GM18907 (cell line): ENCODE measurements at regions not wholly inside any gene's neighbourhood (a gene's known extent, or its start where the extent isn't known, plus 50 kb on each side); places are given as distances from the start of the nearest gene placed in this dataset.

Experiments
- ATAC-seq: cut with Tn5 transposase; IDR thresholded peaks from one replicate; pipeline ENCODE4 v1.9.1; 2021; ENCODE audit warnings: mild to moderate bottlenecking, moderate library complexity; ENCODE audit not compliant: unreplicated experiment

GRCh38 chr12:107464644-107465043 is 221.0 kb upstream of the PWP1 start:
- no peak for ATAC-seq

- ATAC-seq, result no peak
Measured at GRCh38 chr12:107465625-107466024, 220.0 kb upstream of the PWP1 start.

GRCh38 chr12:107467716-107468115 is 217.9 kb upstream of the PWP1 start:
- ATAC-seq, result no peak

- ATAC-seq, result no peak
Measured at GRCh38 chr12:107468182-107468581, 217.4 kb upstream of the PWP1 start.

GRCh38 chr12:107469011-107469410 is 216.6 kb upstream of the PWP1 start:
- no peak for ATAC-seq

- no peak for ATAC-seq
Measured at GRCh38 chr12:107470645-107471044, 215.0 kb upstream of the PWP1 start.

GRCh38 chr12:107472308-107472707 is 213.3 kb upstream of the PWP1 start:
- ATAC-seq, result no peak

GRCh38 chr12:107474099-107474498 is 211.5 kb upstream of the PWP1 start:
- no peak for ATAC-seq

- ATAC-seq, result no peak
Measured at GRCh38 chr12:107474639-107475539, 210.7 kb upstream of the PWP1 start.

- no peak for ATAC-seq
Measured at GRCh38 chr12:107475900-107476299, 209.7 kb upstream of the PWP1 start.

- no peak for ATAC-seq
Measured at GRCh38 chr12:107477018-107477417, 208.6 kb upstream of the PWP1 start.

- ATAC-seq, result no peak
Measured at GRCh38 chr12:107477947-107478610, 207.5 kb upstream of the PWP1 start.

- ATAC-seq, result no peak
Measured at GRCh38 chr12:107478881-107479280, 206.7 kb upstream of the PWP1 start.

- no peak for ATAC-seq
Measured at GRCh38 chr12:107480836-107481608, 204.6 kb upstream of the PWP1 start.

GRCh38 chr12:107484230-107484629 is 201.4 kb upstream of the PWP1 start:
- no peak for ATAC-seq

- ATAC-seq, result no peak
Measured at GRCh38 chr12:107484941-107485340, 200.7 kb upstream of the PWP1 start.

- ATAC-seq, result no peak
Measured at GRCh38 chr12:107485731-107486130, 199.9 kb upstream of the PWP1 start.

- ATAC-seq, result no peak
Measured at GRCh38 chr12:107486140-107486892, 199.3 kb upstream of the PWP1 start.

- ATAC-seq, result no peak
Measured at GRCh38 chr12:107487011-107487680, 198.5 kb upstream of the PWP1 start.

GRCh38 chr12:107488666-107489065 is 196.9 kb upstream of the PWP1 start:
- no peak for ATAC-seq
